ENCODE measurements at regions not wholly inside any gene's neighbourhood (a gene's known extent, or its start where the extent isn't known, plus 50 kb on each side); places are given as distances from the start of the nearest gene placed in this dataset.

DNA sequence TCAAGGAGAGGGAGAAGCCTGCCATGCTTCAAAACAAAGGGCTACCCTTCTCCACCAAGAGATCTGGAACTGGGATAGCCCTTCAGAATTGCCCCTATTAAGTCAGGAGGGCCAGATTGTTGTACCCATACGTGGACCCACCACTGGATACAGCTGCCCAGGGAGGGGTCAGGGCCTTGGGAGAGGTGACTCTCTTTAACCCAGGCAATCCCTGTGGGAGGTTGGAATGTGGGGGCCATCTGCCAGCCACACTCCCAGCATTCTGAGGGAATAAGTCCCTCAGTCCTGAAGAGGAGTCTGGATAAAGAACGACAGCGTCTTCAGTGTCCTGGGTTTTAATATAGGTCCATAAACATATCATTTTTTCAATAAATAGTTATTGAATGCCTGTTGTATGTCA lies 588.2 kb upstream of the TENM4 start:
- Histone ChIP-seq H2AFZ (ENCODE audit: low read length) (0 out of 2 replicates have a peak overlapping the region, but pooled peaks have one; percentile 24), H3K18ac (ENCODE audit: extremely low read depth, low read length) (no peak overlapping the region), H4K20me1 (replicated peaks in 1 of 2; ENCODE audit: control insufficient read depth in 1 of 2, insufficient read depth in 2 of 2, low read length in 2 of 2) (no peaks in the 10 kb centered on the region), H3K4me1 (replicated peaks in 1 of 4; ENCODE audit: control insufficient read depth in 3 of 4, insufficient read depth in 4 of 4, low read length in 3 of 4) (no peaks in the 10 kb centered on the region), H4K5ac (ENCODE audit: insufficient read length, low read depth, low read length) (no peak overlapping the region), H2BK120ac (replicated peaks; ENCODE audit: low read depth, low read length) (no peak overlapping the region), H3K9me3 (ENCODE audit: insufficient read depth in 2 of 2, low read depth in 1 of 2, low read length in 1 of 2) (no peaks in the 10 kb centered on the region), H3K27me3 (replicated peaks in 1 of 4; ENCODE audit: control insufficient read depth in 3 of 4, extremely low read depth in 1 of 4, insufficient read depth in 3 of 4, low read length in 3 of 4) (no peaks in the 10 kb centered on the region), H3K56ac (replicated peaks; ENCODE audit: insufficient read length, low read depth, low read length) (no peak overlapping the region), H3K79me1 (ENCODE audit: low read depth, low read length) (no peaks in the 10 kb centered on the region), H3K79me2 (ENCODE audit: control insufficient read depth in 1 of 2, insufficient read depth in 2 of 2, low read length in 2 of 2) (no peaks in the 10 kb centered on the region), H2BK20ac (ENCODE audit: low read length) (no peak overlapping the region), H4K91ac (replicated peaks; ENCODE audit: insufficient read length, low read length) (no peak overlapping the region), H2BK5ac (ENCODE audit: low read depth, low read length) (no peak overlapping the region), H3K23ac (ENCODE audit: insufficient read length) (no peak overlapping the region), H3K4ac (replicated peaks; ENCODE audit: insufficient read length, low read depth, low read length) (no peak overlapping the region), H2BK15ac (ENCODE audit: low read length) (no peak overlapping the region), H3K4me2 (ENCODE audit: insufficient read depth in 1 of 2, low read depth in 2 of 2, low read length in 2 of 2) (no peak overlapping the region), H2BK12ac (ENCODE audit: low read depth, low read length) (no peak overlapping the region), H3K14ac (ENCODE audit: insufficient read length) (no peak overlapping the region), H3K4me3 (ENCODE audit: extremely low read depth in 1 of 4, insufficient read depth in 2 of 4, low read depth in 3 of 4, low read length in 4 of 4) (no peak overlapping the region), H3K9ac (replicated peaks in 1 of 4; ENCODE audit: extremely low read depth in 1 of 4, low read depth in 3 of 4, low read length in 3 of 4) (no peak overlapping the region), H3K36me3 (ENCODE audit: control insufficient read depth in 2 of 4, insufficient read depth in 4 of 4, low read length in 3 of 4) (no peaks in the 10 kb centered on the region), H3K23me2 (ENCODE audit: low read depth, low read length) (no peaks in the 10 kb centered on the region), H3K27ac (ENCODE audit: low read depth, low read length) (no peak overlapping the region), H2AK5ac (ENCODE audit: low read depth, low read length) (no peak overlapping the region), H4K8ac (ENCODE audit: extremely low read depth, insufficient read depth, low read length) (no peak overlapping the region)
- no peak for FAIRE-seq
- ChIA-PET CTCF (ENCODE audit: partially characterized antibody) (no interaction called here), POLR2A (ENCODE audit: partially characterized antibody) (no interaction called here)
- DNase-seq (ENCODE audit: low read depth in 1 of 2, low spot score in 2 of 2), result no peak
- WGBS, 2 experiments (ENCODE audit: extremely low coverage in 1 of 2, insufficient coverage in 1 of 2, insufficient read length in 1 of 2, insufficient replicate concordance in 2 of 2, low coverage in 1 of 2, low lambda C conversion rate in 2 of 2, missing lambda C conversion rate in 1 of 2), result 100% methylated on average over 3 of the region's 3 CpGs; no CpG with 5 or more reads in 1 of the 2 experiments
- TF ChIP-seq, protein P1, sequence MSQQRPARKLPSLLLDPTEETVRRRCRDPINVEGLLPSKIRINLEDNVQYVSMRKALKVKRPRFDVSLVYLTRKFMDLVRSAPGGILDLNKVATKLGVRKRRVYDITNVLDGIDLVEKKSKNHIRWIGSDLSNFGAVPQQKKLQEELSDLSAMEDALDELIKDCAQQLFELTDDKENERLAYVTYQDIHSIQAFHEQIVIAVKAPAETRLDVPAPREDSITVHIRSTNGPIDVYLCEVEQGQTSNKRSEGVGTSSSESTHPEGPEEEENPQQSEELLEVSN (IDR thresholded peaks at IDR 0.05), result no peak
- TF ChIP-seq CHD2 (IDR thresholded peaks at IDR 0.05; ENCODE audit: low read length), result no peak
- no peak for TF ChIP-seq SP4 (IDR thresholded peaks at IDR 0.05; ENCODE audit: low read length)
- no peak for TF ChIP-seq KDM5A (IDR thresholded peaks at IDR 0.05; ENCODE audit: low read length)
- TF ChIP-seq JUN (IDR thresholded peaks at IDR 0.05; ENCODE audit: low read depth, low read length), result no peak
- no peak for TF ChIP-seq CHD1 (IDR thresholded peaks at IDR 0.05; ENCODE audit: low read depth, low read length)
- TF ChIP-seq, protein P2, sequence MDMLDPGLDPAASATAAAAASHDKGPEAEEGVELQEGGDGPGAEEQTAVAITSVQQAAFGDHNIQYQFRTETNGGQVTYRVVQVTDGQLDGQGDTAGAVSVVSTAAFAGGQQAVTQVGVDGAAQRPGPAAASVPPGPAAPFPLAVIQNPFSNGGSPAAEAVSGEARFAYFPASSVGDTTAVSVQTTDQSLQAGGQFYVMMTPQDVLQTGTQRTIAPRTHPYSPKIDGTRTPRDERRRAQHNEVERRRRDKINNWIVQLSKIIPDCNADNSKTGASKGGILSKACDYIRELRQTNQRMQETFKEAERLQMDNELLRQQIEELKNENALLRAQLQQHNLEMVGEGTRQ (IDR thresholded peaks at IDR 0.05; ENCODE audit: low read length), result no peak
- no peak for TF ChIP-seq HDAC2 (IDR thresholded peaks at IDR 0.05; ENCODE audit: borderline replicate concordance in 1 of 2, low read depth in 2 of 2, low read length in 2 of 2)
- TF ChIP-seq, protein P3, sequence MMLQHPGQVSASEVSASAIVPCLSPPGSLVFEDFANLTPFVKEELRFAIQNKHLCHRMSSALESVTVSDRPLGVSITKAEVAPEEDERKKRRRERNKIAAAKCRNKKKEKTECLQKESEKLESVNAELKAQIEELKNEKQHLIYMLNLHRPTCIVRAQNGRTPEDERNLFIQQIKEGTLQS (IDR thresholded peaks at IDR 0.05; ENCODE audit: insufficient read depth, low read depth, low read length), result no peak
- TF ChIP-seq, protein P4, sequence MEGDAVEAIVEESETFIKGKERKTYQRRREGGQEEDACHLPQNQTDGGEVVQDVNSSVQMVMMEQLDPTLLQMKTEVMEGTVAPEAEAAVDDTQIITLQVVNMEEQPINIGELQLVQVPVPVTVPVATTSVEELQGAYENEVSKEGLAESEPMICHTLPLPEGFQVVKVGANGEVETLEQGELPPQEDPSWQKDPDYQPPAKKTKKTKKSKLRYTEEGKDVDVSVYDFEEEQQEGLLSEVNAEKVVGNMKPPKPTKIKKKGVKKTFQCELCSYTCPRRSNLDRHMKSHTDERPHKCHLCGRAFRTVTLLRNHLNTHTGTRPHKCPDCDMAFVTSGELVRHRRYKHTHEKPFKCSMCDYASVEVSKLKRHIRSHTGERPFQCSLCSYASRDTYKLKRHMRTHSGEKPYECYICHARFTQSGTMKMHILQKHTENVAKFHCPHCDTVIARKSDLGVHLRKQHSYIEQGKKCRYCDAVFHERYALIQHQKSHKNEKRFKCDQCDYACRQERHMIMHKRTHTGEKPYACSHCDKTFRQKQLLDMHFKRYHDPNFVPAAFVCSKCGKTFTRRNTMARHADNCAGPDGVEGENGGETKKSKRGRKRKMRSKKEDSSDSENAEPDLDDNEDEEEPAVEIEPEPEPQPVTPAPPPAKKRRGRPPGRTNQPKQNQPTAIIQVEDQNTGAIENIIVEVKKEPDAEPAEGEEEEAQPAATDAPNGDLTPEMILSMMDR (IDR thresholded peaks at IDR 0.05; ENCODE audit: control extremely low read depth in 1 of 3, insufficient read depth in 1 of 3, low read depth in 1 of 3, low read length in 3 of 3), result no peak

Measured in H1 (cell line).